Prostate gland (tissue), 2 donors: ENCODE measurements at regions not wholly inside any gene's neighbourhood (a gene's known extent, or its start where the extent isn't known, plus 50 kb on each side); places are given as distances from the start of the nearest gene placed in this dataset.

ENCODE experiments used
- POLR2A ChIP-seq: fragments of 450-650 bp; IDR thresholded peaks from one replicate; pipeline ENCODE4 v1.6.1; 2016; ENCODE audit warnings: antibody characterized with exemption, mild to moderate bottlenecking
- POLR2AphosphoS5 ChIP-seq: sonication (generic); formaldehyde crosslinking; IDR thresholded peaks from one replicate; pipeline ENCODE4 v1.6.1; 2017; ENCODE audit warnings: antibody characterized with exemption
- TF ChIP-seq, protein P1 (sequence below), 4 experiments: fragments of 200-600 bp in 2 of 4; fragments of 450-650 bp in 2 of 4; sonication (generic) in 2 of 4; IDR thresholded peaks; 1 replicate in 3 of 4; 2 replicates in 1 of 4; pipeline ENCODE4 v1.5.1; 2016 to 2019; ENCODE audit warnings: antibody characterized with exemption in 4 of 4, mild to moderate bottlenecking in 2 of 4, moderate library complexity in 2 of 4

DNA sequence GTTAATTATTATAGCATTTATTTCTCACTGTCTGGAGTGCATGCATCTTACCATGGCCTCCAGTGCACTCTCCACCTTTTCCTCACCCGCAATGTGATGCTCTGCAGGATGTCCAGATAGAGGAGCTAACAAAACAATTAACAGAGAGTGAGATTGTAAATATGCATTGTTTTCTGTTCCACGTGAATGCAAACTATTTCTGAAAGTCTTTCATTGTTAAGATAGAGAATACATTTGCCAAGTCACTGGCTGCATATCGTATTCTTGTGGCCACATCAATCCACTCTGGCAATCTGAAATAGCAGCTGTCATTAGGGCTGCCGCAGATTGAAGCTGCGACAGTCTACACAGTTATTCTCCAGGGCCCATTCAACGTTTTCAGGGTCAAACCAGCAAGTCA lies 143.8 kb downstream of the DUSP10 start:
- TF ChIP-seq, protein P1, sequence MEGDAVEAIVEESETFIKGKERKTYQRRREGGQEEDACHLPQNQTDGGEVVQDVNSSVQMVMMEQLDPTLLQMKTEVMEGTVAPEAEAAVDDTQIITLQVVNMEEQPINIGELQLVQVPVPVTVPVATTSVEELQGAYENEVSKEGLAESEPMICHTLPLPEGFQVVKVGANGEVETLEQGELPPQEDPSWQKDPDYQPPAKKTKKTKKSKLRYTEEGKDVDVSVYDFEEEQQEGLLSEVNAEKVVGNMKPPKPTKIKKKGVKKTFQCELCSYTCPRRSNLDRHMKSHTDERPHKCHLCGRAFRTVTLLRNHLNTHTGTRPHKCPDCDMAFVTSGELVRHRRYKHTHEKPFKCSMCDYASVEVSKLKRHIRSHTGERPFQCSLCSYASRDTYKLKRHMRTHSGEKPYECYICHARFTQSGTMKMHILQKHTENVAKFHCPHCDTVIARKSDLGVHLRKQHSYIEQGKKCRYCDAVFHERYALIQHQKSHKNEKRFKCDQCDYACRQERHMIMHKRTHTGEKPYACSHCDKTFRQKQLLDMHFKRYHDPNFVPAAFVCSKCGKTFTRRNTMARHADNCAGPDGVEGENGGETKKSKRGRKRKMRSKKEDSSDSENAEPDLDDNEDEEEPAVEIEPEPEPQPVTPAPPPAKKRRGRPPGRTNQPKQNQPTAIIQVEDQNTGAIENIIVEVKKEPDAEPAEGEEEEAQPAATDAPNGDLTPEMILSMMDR (IDR thresholded peaks at IDR 0.05): no peak
- TF ChIP-seq POLR2AphosphoS5 (no peak), POLR2A (no peak)
